ENCODE measurements at regions not wholly inside any gene's neighbourhood (a gene's known extent, or its start where the extent isn't known, plus 50 kb on each side); places are given as distances from the start of the nearest gene placed in this dataset.
A peak's percentile ranks its signal among the peaks of the same experiment; 100 is the strongest.

GRCh38 chr4:166481739-166482138, 608.7 kb downstream of the TLL1 start:
- no peaks in the 10 kb centered on the region for H3K36me3 ChIP-seq (ENCODE audit: control insufficient read depth in 1 of 2, insufficient read depth in 2 of 2, low read depth in 1 of 2, low read length in 2 of 2)
- DNase-seq = no peak
- H3K9me3 ChIP-seq (ENCODE audit: control insufficient read depth, low read length) = no peaks in the 10 kb centered on the region
- no peak overlapping the region for H2BK5ac ChIP-seq (ENCODE audit: low read depth, low read length, poor library complexity, severe bottlenecking)
- no peak overlapping the region for H3K4me3 ChIP-seq (ENCODE audit: insufficient read depth in 1 of 2, low read depth in 1 of 2, low read length in 2 of 2)
- H2AFZ ChIP-seq (ENCODE audit: low read depth, low read length) = no peak overlapping the region
- no peaks in the 10 kb centered on the region for H3K79me1 ChIP-seq (replicated peaks; ENCODE audit: low read length, poor library complexity, severe bottlenecking)
- no peak overlapping the region for H3K27ac ChIP-seq (ENCODE audit: low read length, poor library complexity, severe bottlenecking)
- H2AK5ac ChIP-seq (ENCODE audit: low read length, severe bottlenecking) = no peak overlapping the region
- H4K91ac ChIP-seq (ENCODE audit: low read length) = no peak overlapping the region
- no peak overlapping the region for H4K8ac ChIP-seq (ENCODE audit: low read length)
- H3K14ac ChIP-seq (ENCODE audit: low read length in 2 of 2) = no peak overlapping the region
- H2BK12ac ChIP-seq (ENCODE audit: low read length in 2 of 2) = no peak overlapping the region
- no peaks in the 10 kb centered on the region for H3K27me3 ChIP-seq (ENCODE audit: control insufficient read depth in 1 of 2, insufficient read depth in 1 of 2, low read length in 2 of 2)
- no peak overlapping the region for H3K4me2 ChIP-seq (ENCODE audit: low read length, poor library complexity, severe bottlenecking)
- H3K23ac ChIP-seq (ENCODE audit: low read length in 2 of 2) = no peak overlapping the region
- no peak overlapping the region for H2BK15ac ChIP-seq (ENCODE audit: low read depth, poor library complexity, severe bottlenecking)
- H3K4me1 ChIP-seq (ENCODE audit: control insufficient read depth, insufficient read depth, low read depth, low read length) = no peaks in the 10 kb centered on the region
- H2BK120ac ChIP-seq (ENCODE audit: low read depth, low read length) = no peak overlapping the region
- no peak overlapping the region for H3K9ac ChIP-seq (ENCODE audit: low read length)
- no peak overlapping the region for H3K18ac ChIP-seq (ENCODE audit: low read depth in 1 of 2, low read length in 2 of 2)
- H3K4ac ChIP-seq (ENCODE audit: low read depth in 1 of 2, low read length in 2 of 2) = no peak overlapping the region

GRCh38 chr4:166482758-166483157, 609.7 kb downstream of the TLL1 start:
- H3K9ac ChIP-seq (ENCODE audit: low read length) = no peak overlapping the region
- no peaks in the 10 kb centered on the region for H3K27me3 ChIP-seq (ENCODE audit: control insufficient read depth in 1 of 2, insufficient read depth in 1 of 2, low read length in 2 of 2)
- H4K8ac ChIP-seq (ENCODE audit: low read length) = no peak overlapping the region
- no peak overlapping the region for H2AFZ ChIP-seq (ENCODE audit: low read depth, low read length)
- no peak overlapping the region for H2BK5ac ChIP-seq (ENCODE audit: low read depth, low read length, poor library complexity, severe bottlenecking)
- no peak overlapping the region for H3K4me3 ChIP-seq (ENCODE audit: insufficient read depth in 1 of 2, low read depth in 1 of 2, low read length in 2 of 2)
- no peaks in the 10 kb centered on the region for H3K36me3 ChIP-seq (ENCODE audit: control insufficient read depth in 1 of 2, insufficient read depth in 2 of 2, low read depth in 1 of 2, low read length in 2 of 2)
- no peak overlapping the region for H2BK12ac ChIP-seq (ENCODE audit: low read length in 2 of 2)
- no peak overlapping the region for H3K23ac ChIP-seq (ENCODE audit: low read length in 2 of 2)
- H4K91ac ChIP-seq (ENCODE audit: low read length) = no peak overlapping the region
- H2BK15ac ChIP-seq (ENCODE audit: low read depth, poor library complexity, severe bottlenecking) = no peak overlapping the region
- H3K27ac ChIP-seq (ENCODE audit: low read length, poor library complexity, severe bottlenecking) = no peak overlapping the region
- no peaks in the 10 kb centered on the region for H3K9me3 ChIP-seq (ENCODE audit: control insufficient read depth, low read length)
- WGBS = no CpG with 5 or more reads among the region's 1 CpG
- no peak overlapping the region for H2BK120ac ChIP-seq (ENCODE audit: low read depth, low read length)
- H3K4me1 ChIP-seq (ENCODE audit: control insufficient read depth, insufficient read depth, low read depth, low read length) = no peaks in the 10 kb centered on the region
- H3K14ac ChIP-seq (ENCODE audit: low read length in 2 of 2) = no peak overlapping the region
- no peak overlapping the region for H3K4me2 ChIP-seq (ENCODE audit: low read length, poor library complexity, severe bottlenecking)
- H2AK5ac ChIP-seq (ENCODE audit: low read length, severe bottlenecking) = no peak overlapping the region
- no peak overlapping the region for H3K18ac ChIP-seq (ENCODE audit: low read depth in 1 of 2, low read length in 2 of 2)
- DNase-seq = no peak
- no peaks in the 10 kb centered on the region for H3K79me1 ChIP-seq (replicated peaks; ENCODE audit: low read length, poor library complexity, severe bottlenecking)
- H3K4ac ChIP-seq (ENCODE audit: low read depth in 1 of 2, low read length in 2 of 2) = no peak overlapping the region

- no peak overlapping the region for H2BK15ac ChIP-seq (ENCODE audit: low read depth, poor library complexity, severe bottlenecking)
- H3K23ac ChIP-seq (ENCODE audit: low read length in 2 of 2) = no peak overlapping the region
- 93% methylated on average over 1 of the region's 1 CpG for WGBS
Observed at GRCh38 chr4:166491635-166492034, 618.6 kb downstream of the TLL1 start.

GRCh38 chr4:166493924-166494345, 620.9 kb downstream of the TLL1 start:
- Histone ChIP-seq H3K27me3 (ENCODE audit: control insufficient read depth in 1 of 2, insufficient read depth in 1 of 2, low read length in 2 of 2) (no peaks in the 10 kb centered on the region), H3K18ac (ENCODE audit: low read depth in 1 of 2, low read length in 2 of 2) (no peak overlapping the region), H2BK5ac (ENCODE audit: low read depth, low read length, poor library complexity, severe bottlenecking) (no peak overlapping the region), H3K79me1 (replicated peaks; ENCODE audit: low read length, poor library complexity, severe bottlenecking) (no peaks in the 10 kb centered on the region), H2BK12ac (ENCODE audit: low read length in 2 of 2) (no peak overlapping the region), H3K36me3 (ENCODE audit: control insufficient read depth in 1 of 2, insufficient read depth in 2 of 2, low read depth in 1 of 2, low read length in 2 of 2) (no peaks in the 10 kb centered on the region), H3K4me2 (ENCODE audit: low read length, poor library complexity, severe bottlenecking) (no peak overlapping the region), H4K8ac (ENCODE audit: low read length) (no peak overlapping the region), H3K14ac (ENCODE audit: low read length in 2 of 2) (no peak overlapping the region), H3K27ac (ENCODE audit: low read length, poor library complexity, severe bottlenecking) (no peak overlapping the region), H3K23ac (ENCODE audit: low read length in 2 of 2) (no peak overlapping the region), H2AK5ac (ENCODE audit: low read length, severe bottlenecking) (no peak overlapping the region), H2BK15ac (ENCODE audit: low read depth, poor library complexity, severe bottlenecking) (no peak overlapping the region), H2AFZ (ENCODE audit: low read depth, low read length) (no peak overlapping the region), H4K91ac (ENCODE audit: low read length) (no peak overlapping the region), H2BK120ac (ENCODE audit: low read depth, low read length) (no peak overlapping the region), H3K9me3 (ENCODE audit: control insufficient read depth, low read length) (no peaks in the 10 kb centered on the region), H3K4me3 (ENCODE audit: insufficient read depth in 1 of 2, low read depth in 1 of 2, low read length in 2 of 2) (no peak overlapping the region), H3K9ac (ENCODE audit: low read length) (no peak overlapping the region), H3K4ac (ENCODE audit: low read depth in 1 of 2, low read length in 2 of 2) (no peak overlapping the region), H3K4me1 (ENCODE audit: control insufficient read depth, insufficient read depth, low read depth, low read length) (no peaks in the 10 kb centered on the region)
- WGBS = 35% methylated on average over 2 of the region's 2 CpGs
- DNase-seq = peak; percentile 7

More at GRCh38 chr4:166491635-166492034, 618.6 kb downstream of the TLL1 start:
- Histone ChIP-seq H3K36me3 (ENCODE audit: control insufficient read depth in 1 of 2, insufficient read depth in 2 of 2, low read depth in 1 of 2, low read length in 2 of 2) (no peaks in the 10 kb centered on the region), H2BK5ac (ENCODE audit: low read depth, low read length, poor library complexity, severe bottlenecking) (no peak overlapping the region), H4K91ac (ENCODE audit: low read length) (no peak overlapping the region), H3K18ac (ENCODE audit: low read depth in 1 of 2, low read length in 2 of 2) (no peak overlapping the region), H2AK5ac (ENCODE audit: low read length, severe bottlenecking) (no peak overlapping the region), H2BK120ac (ENCODE audit: low read depth, low read length) (no peak overlapping the region), H3K4me1 (ENCODE audit: control insufficient read depth, insufficient read depth, low read depth, low read length) (no peaks in the 10 kb centered on the region), H3K79me1 (replicated peaks; ENCODE audit: low read length, poor library complexity, severe bottlenecking) (no peaks in the 10 kb centered on the region), H2BK12ac (ENCODE audit: low read length in 2 of 2) (no peak overlapping the region), H3K14ac (ENCODE audit: low read length in 2 of 2) (no peak overlapping the region), H4K8ac (ENCODE audit: low read length) (no peak overlapping the region), H3K4ac (ENCODE audit: low read depth in 1 of 2, low read length in 2 of 2) (no peak overlapping the region), H3K27ac (ENCODE audit: low read length, poor library complexity, severe bottlenecking) (no peak overlapping the region), H2AFZ (ENCODE audit: low read depth, low read length) (no peak overlapping the region), H3K27me3 (ENCODE audit: control insufficient read depth in 1 of 2, insufficient read depth in 1 of 2, low read length in 2 of 2) (no peaks in the 10 kb centered on the region), H3K4me2 (ENCODE audit: low read length, poor library complexity, severe bottlenecking) (no peak overlapping the region), H3K4me3 (ENCODE audit: insufficient read depth in 1 of 2, low read depth in 1 of 2, low read length in 2 of 2) (no peak overlapping the region), H3K9ac (ENCODE audit: low read length) (no peak overlapping the region), H3K9me3 (ENCODE audit: control insufficient read depth, low read length) (no peaks in the 10 kb centered on the region)
- DNase-seq = no peak
